ENCODE measurements at regions not wholly inside any gene's neighbourhood (a gene's known extent, or its start where the extent isn't known, plus 50 kb on each side); places are given as distances from the start of the nearest gene placed in this dataset.
"Not testable (repeated sequence)": the region's sequence is repeated elsewhere in the genome, so short reads cannot be mapped to it uniquely, and the experiment has no call there.

DNA sequence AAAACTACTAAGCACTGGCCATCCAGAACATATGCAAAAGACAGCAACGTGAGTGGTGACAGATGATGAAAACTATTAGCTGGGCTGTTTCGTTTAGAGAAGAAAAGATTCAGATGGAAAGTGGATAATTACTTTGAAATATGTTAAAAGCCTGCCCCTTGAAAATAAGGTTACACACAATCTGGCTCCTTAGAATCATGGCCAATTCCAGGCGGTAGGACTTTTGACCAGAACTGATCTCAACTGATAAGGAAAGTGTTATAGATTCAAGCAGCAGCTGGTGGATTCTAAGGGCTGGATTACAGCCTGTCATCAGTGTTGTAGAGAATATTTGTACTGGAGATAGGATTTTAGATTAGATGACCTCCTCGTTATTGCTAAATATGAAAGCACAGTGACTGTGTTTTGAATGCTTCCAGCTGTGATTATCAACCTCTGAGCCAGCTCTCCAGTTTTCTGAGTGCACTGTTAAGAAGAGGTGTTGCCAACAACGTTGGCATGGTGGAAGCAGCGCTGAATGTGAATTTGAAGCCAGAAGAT is 75.1 kb downstream of the KBTBD2 start:
- H3K9me3 ChIP-seq (ENCODE audit: low read length); BruUV-seq (replicated peaks); H2AFZ ChIP-seq (ENCODE audit: low read length); intact Hi-C loops (cut with micrococcal nuclease; ENCODE audit: unreplicated experiment); CTCF ChIA-PET (ENCODE audit: unreplicated experiment); DNase-seq (ENCODE audit: low spot score); H4K20me1 ChIP-seq (ENCODE audit: insufficient read depth, low read length); H3K36me3 ChIP-seq (ENCODE audit: insufficient read depth, low read length); H3K27ac ChIP-seq (ENCODE audit: low read depth, low read length, poor library complexity, severe bottlenecking); H3K4me1 ChIP-seq (ENCODE audit: insufficient read depth, low read length, poor library complexity, severe bottlenecking); H3K9me2 ChIP-seq (ENCODE audit: insufficient read depth, low read length); H3K4me3 ChIP-seq (ENCODE audit: low read depth, low read length, poor library complexity, severe bottlenecking); H3K79me2 ChIP-seq (ENCODE audit: insufficient read depth, low read depth, low read length); H3K4me2 ChIP-seq (ENCODE audit: low read length): not testable (repeated sequence)
- POLR2A ChIA-PET = interaction anchor here (0.7 kb wide), 1 partner anchor 148 kb away, joined by 3 read pairs; no protein-coding TSS in a partner anchor

DNA sequence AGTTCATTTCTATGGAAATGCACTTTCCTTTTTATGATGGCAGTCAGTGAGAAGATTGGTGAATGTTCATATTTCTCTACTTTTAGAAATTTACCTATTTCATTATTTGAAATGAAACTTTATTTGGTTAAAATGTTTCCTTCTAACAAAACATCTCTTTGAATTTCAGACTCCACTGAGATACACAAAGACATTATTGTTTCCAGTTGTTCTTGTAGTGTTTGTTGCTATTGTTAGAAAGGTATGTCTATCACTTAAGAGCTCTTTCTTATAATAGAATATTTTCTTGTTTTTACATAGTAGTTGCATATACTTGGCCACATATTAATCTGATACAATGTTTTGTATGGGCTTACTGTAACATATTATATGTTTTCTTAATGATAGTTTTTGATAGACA is 76.8 kb downstream of the KBTBD2 start:
- H3K9me2 ChIP-seq (ENCODE audit: insufficient read depth, low read length); H4K20me1 ChIP-seq (ENCODE audit: insufficient read depth, low read length); H3K79me2 ChIP-seq (ENCODE audit: insufficient read depth, low read depth, low read length); H2AFZ ChIP-seq (ENCODE audit: low read length); H3K4me1 ChIP-seq (ENCODE audit: insufficient read depth, low read length, poor library complexity, severe bottlenecking); CTCF ChIA-PET (ENCODE audit: unreplicated experiment); H3K36me3 ChIP-seq (ENCODE audit: insufficient read depth, low read length); H3K27ac ChIP-seq (ENCODE audit: low read depth, low read length, poor library complexity, severe bottlenecking); DNase-seq (ENCODE audit: low spot score); POLR2A ChIA-PET; H3K4me2 ChIP-seq (ENCODE audit: low read length); H3K4me3 ChIP-seq (ENCODE audit: low read depth, low read length, poor library complexity, severe bottlenecking); H3K9me3 ChIP-seq (ENCODE audit: low read length); intact Hi-C loops (cut with micrococcal nuclease; ENCODE audit: unreplicated experiment); BruUV-seq (replicated peaks): not testable (repeated sequence)

DNA sequence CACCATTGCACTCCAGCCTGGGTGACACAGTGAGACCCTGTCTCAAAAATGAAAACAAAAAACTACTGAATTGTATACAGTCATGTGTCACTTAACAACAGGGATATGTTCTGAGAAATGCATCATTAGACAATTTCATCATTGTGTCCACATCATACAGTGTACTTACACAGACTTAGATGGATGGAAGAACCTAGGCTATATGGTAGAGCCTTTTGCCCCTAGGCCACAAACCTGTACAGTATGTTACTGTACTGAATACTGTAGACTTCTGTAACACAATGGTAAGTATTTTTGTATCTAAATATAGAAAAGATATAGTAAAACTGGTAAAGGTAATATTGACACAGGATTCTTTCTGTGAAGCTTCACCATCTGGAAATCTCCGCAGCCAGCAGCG is 81.7 kb downstream of the KBTBD2 start:
- Histone ChIP-seq H3K9me3 (ENCODE audit: low read length) (no peaks in the 10 kb centered on the region), H3K79me2 (ENCODE audit: insufficient read depth, low read depth, low read length) (no peaks in the 10 kb centered on the region), H3K4me3 (ENCODE audit: low read depth, low read length, poor library complexity, severe bottlenecking) (no peak overlapping the region), H2AFZ (ENCODE audit: low read length) (no peak overlapping the region), H3K4me1 (ENCODE audit: insufficient read depth, low read length, poor library complexity, severe bottlenecking) (no peaks in the 10 kb centered on the region), H3K27ac (ENCODE audit: low read depth, low read length, poor library complexity, severe bottlenecking) (no peak overlapping the region), H3K4me2 (ENCODE audit: low read length) (no peak overlapping the region), H3K9me2 (ENCODE audit: insufficient read depth, low read length) (no peaks in the 10 kb centered on the region), H3K36me3 (ENCODE audit: insufficient read depth, low read length) (no peaks in the 10 kb centered on the region), H4K20me1 (ENCODE audit: insufficient read depth, low read length) (no peaks in the 10 kb centered on the region)
- no peak for DNase-seq (ENCODE audit: low spot score)
- BruUV-seq (replicated peaks) = no TSS peak
- no peak for TF ChIP-seq EZH2phosphoT487 (IDR thresholded peaks at IDR 0.05; ENCODE audit: borderline replicate concordance, low read depth, low read length)
- TF ChIP-seq, protein P1, sequence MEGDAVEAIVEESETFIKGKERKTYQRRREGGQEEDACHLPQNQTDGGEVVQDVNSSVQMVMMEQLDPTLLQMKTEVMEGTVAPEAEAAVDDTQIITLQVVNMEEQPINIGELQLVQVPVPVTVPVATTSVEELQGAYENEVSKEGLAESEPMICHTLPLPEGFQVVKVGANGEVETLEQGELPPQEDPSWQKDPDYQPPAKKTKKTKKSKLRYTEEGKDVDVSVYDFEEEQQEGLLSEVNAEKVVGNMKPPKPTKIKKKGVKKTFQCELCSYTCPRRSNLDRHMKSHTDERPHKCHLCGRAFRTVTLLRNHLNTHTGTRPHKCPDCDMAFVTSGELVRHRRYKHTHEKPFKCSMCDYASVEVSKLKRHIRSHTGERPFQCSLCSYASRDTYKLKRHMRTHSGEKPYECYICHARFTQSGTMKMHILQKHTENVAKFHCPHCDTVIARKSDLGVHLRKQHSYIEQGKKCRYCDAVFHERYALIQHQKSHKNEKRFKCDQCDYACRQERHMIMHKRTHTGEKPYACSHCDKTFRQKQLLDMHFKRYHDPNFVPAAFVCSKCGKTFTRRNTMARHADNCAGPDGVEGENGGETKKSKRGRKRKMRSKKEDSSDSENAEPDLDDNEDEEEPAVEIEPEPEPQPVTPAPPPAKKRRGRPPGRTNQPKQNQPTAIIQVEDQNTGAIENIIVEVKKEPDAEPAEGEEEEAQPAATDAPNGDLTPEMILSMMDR (conservative IDR thresholded peaks at IDR 0.05; ENCODE audit: low read length) = no peak
- ChIA-PET POLR2A (interaction anchor here (0.6 kb wide), 1 partner anchor 955 kb away, joined by 3 read pairs; no protein-coding TSS in a partner anchor), CTCF (ENCODE audit: unreplicated experiment) (no interaction called here)
- intact Hi-C loops (cut with micrococcal nuclease; ENCODE audit: unreplicated experiment) = no loop called here

DNA sequence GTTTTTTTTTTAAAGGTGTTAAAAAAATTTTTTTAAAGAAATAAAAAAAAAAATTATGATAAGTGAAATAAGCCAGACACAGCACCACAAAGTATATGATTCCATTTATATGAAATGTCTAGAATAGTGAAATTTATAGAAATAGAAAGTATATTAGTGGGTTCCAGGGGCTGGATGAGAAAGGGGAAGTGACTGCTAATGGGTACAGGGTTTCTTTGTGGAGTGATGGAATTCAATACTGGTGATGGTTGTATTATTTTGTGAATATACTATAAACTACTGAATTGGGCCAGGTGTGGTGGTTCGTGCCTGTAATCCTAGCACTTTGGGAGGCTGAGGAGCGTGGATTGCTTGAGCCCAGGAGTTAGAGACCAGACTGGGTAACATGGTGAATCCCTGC is 82.2 kb downstream of the KBTBD2 start:
- intact Hi-C loops (cut with micrococcal nuclease; ENCODE audit: unreplicated experiment) = no loop called here
- no TSS peak for BruUV-seq (replicated peaks)
- Histone ChIP-seq H3K4me3 (ENCODE audit: low read depth, low read length, poor library complexity, severe bottlenecking) (no peak overlapping the region), H3K4me1 (ENCODE audit: insufficient read depth, low read length, poor library complexity, severe bottlenecking) (no peaks in the 10 kb centered on the region), H3K9me3 (ENCODE audit: low read length) (no peaks in the 10 kb centered on the region), H3K36me3 (ENCODE audit: insufficient read depth, low read length) (no peaks in the 10 kb centered on the region), H2AFZ (ENCODE audit: low read length) (no peak overlapping the region), H3K4me2 (ENCODE audit: low read length) (no peak overlapping the region), H4K20me1 (ENCODE audit: insufficient read depth, low read length) (no peaks in the 10 kb centered on the region), H3K79me2 (ENCODE audit: insufficient read depth, low read depth, low read length) (no peaks in the 10 kb centered on the region), H3K9me2 (ENCODE audit: insufficient read depth, low read length) (no peaks in the 10 kb centered on the region), H3K27ac (ENCODE audit: low read depth, low read length, poor library complexity, severe bottlenecking) (no peak overlapping the region)
- TF ChIP-seq, protein P1 (conservative IDR thresholded peaks at IDR 0.05; ENCODE audit: low read length) = no peak
- CTCF ChIA-PET (ENCODE audit: unreplicated experiment) = no interaction called here
- POLR2A ChIA-PET = interaction anchor here (0.6 kb wide), 1 partner anchor 955 kb away, joined by 3 read pairs; no protein-coding TSS in a partner anchor
- no peak for DNase-seq (ENCODE audit: low spot score)
